Liver (tissue), 2 donors: ENCODE measurements at regions not wholly inside any gene's neighbourhood (a gene's known extent, or its start where the extent isn't known, plus 50 kb on each side); places are given as distances from the start of the nearest gene placed in this dataset.

Experiments used
- REST ChIP-seq: IDR thresholded peaks from 2 replicates; pipeline ENCODE4 v1.6.1; 2016; ENCODE audit warnings: antibody characterized with exemption, mild to moderate bottlenecking
- TF ChIP-seq, protein P1 (sequence below): fragments of 150-350 bp; IDR thresholded peaks from 2 replicates; pipeline ENCODE4 v1.5.1; 2017; ENCODE audit warnings: improper control_type of control experiment, low read depth, low read length; ENCODE audit not compliant: missing input control
- donor health status: healthy.

- TF ChIP-seq, protein P1, sequence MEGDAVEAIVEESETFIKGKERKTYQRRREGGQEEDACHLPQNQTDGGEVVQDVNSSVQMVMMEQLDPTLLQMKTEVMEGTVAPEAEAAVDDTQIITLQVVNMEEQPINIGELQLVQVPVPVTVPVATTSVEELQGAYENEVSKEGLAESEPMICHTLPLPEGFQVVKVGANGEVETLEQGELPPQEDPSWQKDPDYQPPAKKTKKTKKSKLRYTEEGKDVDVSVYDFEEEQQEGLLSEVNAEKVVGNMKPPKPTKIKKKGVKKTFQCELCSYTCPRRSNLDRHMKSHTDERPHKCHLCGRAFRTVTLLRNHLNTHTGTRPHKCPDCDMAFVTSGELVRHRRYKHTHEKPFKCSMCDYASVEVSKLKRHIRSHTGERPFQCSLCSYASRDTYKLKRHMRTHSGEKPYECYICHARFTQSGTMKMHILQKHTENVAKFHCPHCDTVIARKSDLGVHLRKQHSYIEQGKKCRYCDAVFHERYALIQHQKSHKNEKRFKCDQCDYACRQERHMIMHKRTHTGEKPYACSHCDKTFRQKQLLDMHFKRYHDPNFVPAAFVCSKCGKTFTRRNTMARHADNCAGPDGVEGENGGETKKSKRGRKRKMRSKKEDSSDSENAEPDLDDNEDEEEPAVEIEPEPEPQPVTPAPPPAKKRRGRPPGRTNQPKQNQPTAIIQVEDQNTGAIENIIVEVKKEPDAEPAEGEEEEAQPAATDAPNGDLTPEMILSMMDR = no peak
- TF ChIP-seq REST = no peak
Observed at GRCh38 chr6:14226051-14226660, 108.6 kb downstream of the CD83 start.
